ENCODE measurements at regions not wholly inside any gene's neighbourhood (a gene's known extent, or its start where the extent isn't known, plus 50 kb on each side); places are given as distances from the start of the nearest gene placed in this dataset.

GRCh38 chr2:207248702-207249377 lies 83.1 kb upstream of the KLF7 start:
- TF ChIP-seq CTCF (IDR thresholded peaks at IDR 0.05), result no peak
- 83% methylated on average over 4 of the region's 4 CpGs for WGBS (ENCODE audit: insufficient coverage)
- Histone ChIP-seq H3K4me1 (ENCODE audit: control insufficient read depth, insufficient read depth, low read length) (no peaks in the 10 kb centered on the region), H3K36me3 (ENCODE audit: control insufficient read depth, insufficient read depth, low read length) (no peaks in the 10 kb centered on the region), H3K9me3 (ENCODE audit: control insufficient read depth, insufficient read depth, low read length) (no peaks in the 10 kb centered on the region), H3K4me3 (ENCODE audit: low read length) (no peak overlapping the region), H3K27ac (ENCODE audit: low read length) (no peak overlapping the region), H3K27me3 (ENCODE audit: control insufficient read depth, insufficient read depth, low read length) (no peaks in the 10 kb centered on the region)
- H3K27ac Mint-ChIP-seq, result no peak overlapping the region
- H3K4me3 Mint-ChIP-seq, result no peak overlapping the region
- intact Hi-C loops (cut with micrococcal nuclease), result no loop called here
- H3K4me1 Mint-ChIP-seq, result no peaks in the 10 kb centered on the region
- ATAC-seq, result no peak
- DNase-seq, result no peak
- H3K36me3 Mint-ChIP-seq, result no peaks in the 10 kb centered on the region
- peaks cover 12 to 18% of the 10 kb centered on the region in 2 donors for H3K27me3 Mint-ChIP-seq (ENCODE audit: low read depth in 2 of 2)
- no peaks in the 10 kb centered on the region for H3K9me3 Mint-ChIP-seq

GRCh38 chr2:207251022-207251421 lies 85.3 kb upstream of the KLF7 start:
- no peak overlapping the region for H3K4me3 ChIP-seq (ENCODE audit: low read length)
- H3K27ac ChIP-seq (ENCODE audit: low read length), result no peak overlapping the region
- intact Hi-C loops (cut with micrococcal nuclease), result no loop called here
- peaks cover 6% of the 10 kb centered on the region for H3K4me1 ChIP-seq (ENCODE audit: control insufficient read depth, insufficient read depth, low read length)
- H3K27me3 Mint-ChIP-seq (ENCODE audit: low read depth in 2 of 2), result peaks cover 25 to 40% of the 10 kb centered on the region in 2 donors
- no peak overlapping the region for H3K27ac Mint-ChIP-seq
- H3K36me3 ChIP-seq (ENCODE audit: control insufficient read depth, insufficient read depth, low read length), result no peaks in the 10 kb centered on the region
- WGBS (ENCODE audit: insufficient coverage), result 94% methylated on average over 4 of the region's 4 CpGs
- no peaks in the 10 kb centered on the region for H3K27me3 ChIP-seq (ENCODE audit: control insufficient read depth, insufficient read depth, low read length)
- no peak for ATAC-seq
- TF ChIP-seq CTCF (IDR thresholded peaks at IDR 0.05), result no peak
- no peaks in the 10 kb centered on the region for H3K9me3 ChIP-seq (ENCODE audit: control insufficient read depth, insufficient read depth, low read length)
- H3K9me3 Mint-ChIP-seq, result no peaks in the 10 kb centered on the region
- no peak for DNase-seq
- no peaks in the 10 kb centered on the region for H3K4me1 Mint-ChIP-seq
- H3K36me3 Mint-ChIP-seq, result no peaks in the 10 kb centered on the region
- H3K4me3 Mint-ChIP-seq, result no peak overlapping the region

GRCh38 chr2:207251573-207252192 lies 85.9 kb upstream of the KLF7 start:
- Mint-ChIP-seq H3K9me3 (no peaks in the 10 kb centered on the region), H3K4me1 (no peaks in the 10 kb centered on the region), H3K27ac (no peak overlapping the region), H3K4me3 (no peak overlapping the region), H3K36me3 (no peaks in the 10 kb centered on the region), H3K27me3 (ENCODE audit: low read depth in 2 of 2) (peaks cover 28 to 42% of the 10 kb centered on the region in 2 donors)
- ATAC-seq (no peak), DNase-seq (no peak)
- Histone ChIP-seq H3K27ac (ENCODE audit: low read length) (no peak overlapping the region), H3K27me3 (ENCODE audit: control insufficient read depth, insufficient read depth, low read length) (no peaks in the 10 kb centered on the region), H3K4me1 (ENCODE audit: control insufficient read depth, insufficient read depth, low read length) (peaks cover 6% of the 10 kb centered on the region), H3K36me3 (ENCODE audit: control insufficient read depth, insufficient read depth, low read length) (no peaks in the 10 kb centered on the region), H3K4me3 (ENCODE audit: low read length) (no peak overlapping the region), H3K9me3 (ENCODE audit: control insufficient read depth, insufficient read depth, low read length) (no peaks in the 10 kb centered on the region)
- 72% methylated on average over 7 of the region's 7 CpGs for WGBS (ENCODE audit: insufficient coverage)
- no peak for TF ChIP-seq CTCF (IDR thresholded peaks at IDR 0.05)
- intact Hi-C loops (cut with micrococcal nuclease), result no loop called here

GRCh38 chr2:207252416-207252815 lies 86.7 kb upstream of the KLF7 start:
- WGBS (ENCODE audit: insufficient coverage), result 100% methylated on average over 1 of the region's 1 CpG
- Histone ChIP-seq H3K36me3 (ENCODE audit: control insufficient read depth, insufficient read depth, low read length) (no peaks in the 10 kb centered on the region), H3K27me3 (ENCODE audit: control insufficient read depth, insufficient read depth, low read length) (no peaks in the 10 kb centered on the region), H3K4me3 (ENCODE audit: low read length) (no peak overlapping the region), H3K27ac (ENCODE audit: low read length) (no peak overlapping the region), H3K9me3 (ENCODE audit: control insufficient read depth, insufficient read depth, low read length) (no peaks in the 10 kb centered on the region), H3K4me1 (ENCODE audit: control insufficient read depth, insufficient read depth, low read length) (peaks cover 6% of the 10 kb centered on the region)
- no peak for DNase-seq
- Mint-ChIP-seq H3K36me3 (no peaks in the 10 kb centered on the region), H3K9me3 (no peaks in the 10 kb centered on the region), H3K4me1 (no peaks in the 10 kb centered on the region), H3K27ac (no peak overlapping the region), H3K4me3 (no peak overlapping the region), H3K27me3 (ENCODE audit: low read depth in 2 of 2) (peaks cover 29 to 42% of the 10 kb centered on the region in 2 donors)
- ATAC-seq, result no peak
- TF ChIP-seq CTCF (IDR thresholded peaks at IDR 0.05), result no peak
- intact Hi-C loops (cut with micrococcal nuclease), result no loop called here

Data from natural killer cell (primary cell).